Ishikawa (cell line): ENCODE measurements at regions not wholly inside any gene's neighbourhood (a gene's known extent, or its start where the extent isn't known, plus 50 kb on each side); places are given as distances from the start of the nearest gene placed in this dataset.

Experiments
- CEBPB ChIP-seq: IDR thresholded peaks from 2 replicates; pipeline ENCODE4 v1.6.1; 2012
- CREB1 ChIP-seq: IDR thresholded peaks from 2 replicates; pipeline ENCODE4 v1.6.1; 2012; ENCODE audit warnings: low read depth
- EGR1 ChIP-seq: IDR thresholded peaks from 2 replicates; pipeline ENCODE4 v1.6.1; 2012
- EP300 ChIP-seq: IDR thresholded peaks from 2 replicates; pipeline ENCODE4 v1.6.1; 2012; ENCODE audit warnings: borderline replicate concordance
- FOXM1 ChIP-seq: IDR thresholded peaks from 2 replicates; pipeline ENCODE4 v1.6.1; 2012; ENCODE audit warnings: low read depth, borderline replicate concordance
- NFIC ChIP-seq: IDR thresholded peaks from 2 replicates; pipeline ENCODE4 v1.6.1; 2012
- RAD21 ChIP-seq: IDR thresholded peaks from 2 replicates; pipeline ENCODE4 v1.6.1; 2012; ENCODE audit warnings: low read depth
- REST ChIP-seq: IDR thresholded peaks from 2 replicates; pipeline ENCODE4 v1.6.1; 2012; ENCODE audit warnings: low read depth, mild to moderate bottlenecking
- TAF1 ChIP-seq: IDR thresholded peaks from 2 replicates; pipeline ENCODE4 v1.6.1; 2012; ENCODE audit warnings: low read depth, mild to moderate bottlenecking
- TCF12 ChIP-seq: IDR thresholded peaks from 2 replicates; pipeline ENCODE4 v1.6.1; 2012; ENCODE audit warnings: low read depth
- TEAD4 ChIP-seq: IDR thresholded peaks from 2 replicates; pipeline ENCODE4 v1.6.1; 2012
- USF1 ChIP-seq: IDR thresholded peaks from 2 replicates; pipeline ENCODE4 v1.6.1; 2012
- YY1 ChIP-seq: IDR thresholded peaks from 2 replicates; pipeline ENCODE4 v1.6.1; 2012; ENCODE audit warnings: low read depth
- ZBTB7A ChIP-seq: IDR thresholded peaks from 2 replicates; pipeline ENCODE4 v1.6.1; 2012; ENCODE audit warnings: low read depth
- TF ChIP-seq, protein P1 (sequence below): IDR thresholded peaks from 2 replicates; pipeline ENCODE4 v1.6.1; 2012

- TF ChIP-seq TCF12 (no peak), EP300 (no peak), FOXM1 (no peak), CEBPB (no peak), TAF1 (no peak), ZBTB7A (no peak), EGR1 (no peak), TEAD4 (no peak), CREB1 (no peak), NFIC (no peak), USF1 (no peak)
- TF ChIP-seq, protein P1, sequence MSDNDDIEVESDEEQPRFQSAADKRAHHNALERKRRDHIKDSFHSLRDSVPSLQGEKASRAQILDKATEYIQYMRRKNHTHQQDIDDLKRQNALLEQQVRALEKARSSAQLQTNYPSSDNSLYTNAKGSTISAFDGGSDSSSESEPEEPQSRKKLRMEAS, result no peak
Observed at GRCh38 chr1:193741228-193741627, 554.8 kb upstream of the B3GALT2 start.

GRCh38 chr1:193740762-193741161 lies 554.3 kb upstream of the B3GALT2 start:
- TF ChIP-seq, protein P1, result no peak
- TF ChIP-seq EP300 (no peak), RAD21 (no peak), REST (no peak), TAF1 (no peak), YY1 (no peak), USF1 (no peak), ZBTB7A (no peak), TEAD4 (no peak), FOXM1 (no peak), TCF12 (no peak), EGR1 (no peak), CREB1 (no peak), CEBPB (no peak), NFIC (no peak)

DNA sequence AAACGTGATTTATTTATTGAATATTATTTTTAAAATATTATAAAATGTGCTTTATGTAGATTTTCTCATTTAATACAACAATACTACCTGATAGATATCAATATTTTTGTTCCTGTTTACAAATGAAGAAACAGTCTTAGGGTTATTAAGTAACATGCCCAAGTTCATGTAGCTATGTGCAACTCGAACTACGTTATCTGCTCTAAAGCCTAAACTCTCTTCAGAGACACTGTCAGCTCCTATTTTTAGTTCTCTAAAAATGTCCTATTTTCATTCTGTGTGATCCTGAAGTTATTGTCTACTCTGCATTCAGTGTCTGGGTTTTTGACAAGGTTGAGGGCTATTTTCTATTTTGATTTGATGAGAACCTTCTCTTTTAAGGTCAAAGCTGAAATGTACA lies 550.1 kb upstream of the B3GALT2 start:
- TF ChIP-seq YY1, result no peak
- no peak for TF ChIP-seq EP300
- TF ChIP-seq RAD21, result no peak
- TF ChIP-seq REST, result no peak
- TF ChIP-seq TEAD4, result no peak
- no peak for TF ChIP-seq TAF1
- TF ChIP-seq CREB1, result no peak
- TF ChIP-seq, protein P1, result no peak
- TF ChIP-seq USF1, result no peak
- TF ChIP-seq ZBTB7A, result no peak
- no peak for TF ChIP-seq NFIC
- TF ChIP-seq EGR1, result no peak

DNA sequence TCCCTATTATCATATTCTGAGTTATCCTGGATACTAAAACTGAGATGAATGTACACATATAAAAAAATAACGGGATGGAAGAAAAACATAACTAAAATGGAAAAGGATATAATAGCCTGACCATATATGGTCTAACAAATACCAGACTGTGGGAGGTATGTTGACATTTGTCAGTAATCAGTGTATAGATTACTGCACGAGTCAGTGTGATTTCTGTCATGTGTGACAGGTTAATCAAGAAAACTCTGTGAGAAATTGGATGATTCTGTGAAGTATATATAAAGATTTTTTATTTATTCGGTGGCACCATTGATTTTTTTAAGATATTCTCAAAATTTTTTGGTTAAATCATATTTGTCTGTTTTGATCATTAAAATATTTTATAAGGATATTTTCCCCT lies 547.3 kb upstream of the B3GALT2 start:
- TF ChIP-seq TCF12, result no peak
- TF ChIP-seq, protein P1, result no peak
- no peak for TF ChIP-seq TAF1
- no peak for TF ChIP-seq TEAD4
- TF ChIP-seq CEBPB, result no peak
- no peak for TF ChIP-seq REST
- TF ChIP-seq EGR1, result no peak
- no peak for TF ChIP-seq YY1
- TF ChIP-seq EP300, result no peak
- no peak for TF ChIP-seq NFIC
- no peak for TF ChIP-seq ZBTB7A
- TF ChIP-seq FOXM1, result no peak
- no peak for TF ChIP-seq RAD21
- no peak for TF ChIP-seq USF1
- TF ChIP-seq CREB1, result no peak
